ENCODE measurements at regions not wholly inside any gene's neighbourhood (a gene's known extent, or its start where the extent isn't known, plus 50 kb on each side); places are given as distances from the start of the nearest gene placed in this dataset.

DNA sequence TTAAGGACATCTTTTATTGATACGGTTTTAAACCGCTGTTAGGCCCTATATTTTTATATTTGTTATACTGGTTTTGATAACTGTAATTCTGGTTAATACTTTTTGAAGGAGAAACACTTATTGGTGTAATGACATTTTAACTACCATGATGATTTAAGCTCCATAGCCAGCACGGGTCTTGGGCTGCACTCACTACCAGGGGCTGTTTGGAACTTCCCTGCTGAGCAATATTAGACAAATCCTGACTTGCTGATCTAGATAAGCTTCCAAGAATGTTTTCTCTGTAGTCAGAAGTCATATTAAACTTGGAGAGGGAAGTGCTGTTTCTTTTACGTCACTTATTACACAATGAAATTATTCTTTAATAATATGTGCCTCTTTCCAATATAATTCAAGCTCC, 540.0 kb upstream of the GRAMD2B start:
- TF ChIP-seq, protein P1, sequence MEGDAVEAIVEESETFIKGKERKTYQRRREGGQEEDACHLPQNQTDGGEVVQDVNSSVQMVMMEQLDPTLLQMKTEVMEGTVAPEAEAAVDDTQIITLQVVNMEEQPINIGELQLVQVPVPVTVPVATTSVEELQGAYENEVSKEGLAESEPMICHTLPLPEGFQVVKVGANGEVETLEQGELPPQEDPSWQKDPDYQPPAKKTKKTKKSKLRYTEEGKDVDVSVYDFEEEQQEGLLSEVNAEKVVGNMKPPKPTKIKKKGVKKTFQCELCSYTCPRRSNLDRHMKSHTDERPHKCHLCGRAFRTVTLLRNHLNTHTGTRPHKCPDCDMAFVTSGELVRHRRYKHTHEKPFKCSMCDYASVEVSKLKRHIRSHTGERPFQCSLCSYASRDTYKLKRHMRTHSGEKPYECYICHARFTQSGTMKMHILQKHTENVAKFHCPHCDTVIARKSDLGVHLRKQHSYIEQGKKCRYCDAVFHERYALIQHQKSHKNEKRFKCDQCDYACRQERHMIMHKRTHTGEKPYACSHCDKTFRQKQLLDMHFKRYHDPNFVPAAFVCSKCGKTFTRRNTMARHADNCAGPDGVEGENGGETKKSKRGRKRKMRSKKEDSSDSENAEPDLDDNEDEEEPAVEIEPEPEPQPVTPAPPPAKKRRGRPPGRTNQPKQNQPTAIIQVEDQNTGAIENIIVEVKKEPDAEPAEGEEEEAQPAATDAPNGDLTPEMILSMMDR (IDR thresholded peaks at IDR 0.05) = no peak
- TF ChIP-seq POLR2A (IDR thresholded peaks at IDR 0.05) = no peak
